EL (cell line): ENCODE measurements at regions not wholly inside any gene's neighbourhood (a gene's known extent, or its start where the extent isn't known, plus 50 kb on each side); places are given as distances from the start of the nearest gene placed in this dataset.
"Not testable (repeated sequence)": the region's sequence is repeated elsewhere in the genome, so short reads cannot be mapped to it uniquely, and the experiment has no call there.

ENCODE experiments used
- DNase-seq: peaks from one replicate; pipeline ENCODE4 v3.0.0-alpha.2; 2016

GRCh38 chr1:184882957-184883815 is 91.1 kb downstream of the NIBAN1 start:
- DNase-seq: no peak

GRCh38 chr1:184881941-184882913 is 92.1 kb downstream of the NIBAN1 start:
- no peak for DNase-seq

GRCh38 chr1:184879876-184880557 is 94.3 kb downstream of the NIBAN1 start:
- DNase-seq: no peak

GRCh38 chr1:184878602-184879001 is 95.7 kb downstream of the NIBAN1 start:
- DNase-seq: no peak

GRCh38 chr1:184878002-184878401 is 96.3 kb downstream of the NIBAN1 start:
- DNase-seq: no peak

- DNase-seq: not testable (repeated sequence)
These were observed 98.3 kb downstream of the NIBAN1 start for GRCh38 chr1:184876015-184876414.

- no peak for DNase-seq
These were observed 99.1 kb downstream of the NIBAN1 start for GRCh38 chr1:184875218-184875617.

- DNase-seq: no peak
These were observed 104.0 kb downstream of the NIBAN1 start for GRCh38 chr1:184870319-184870718.

- no peak for DNase-seq
These were observed 106.2 kb downstream of the NIBAN1 start for GRCh38 chr1:184867866-184868689.

GRCh38 chr1:184866991-184867788 is 107.1 kb downstream of the NIBAN1 start:
- DNase-seq: peak; percentile 84

GRCh38 chr1:184866586-184866985 is 107.7 kb downstream of the NIBAN1 start:
- no peak for DNase-seq

GRCh38 chr1:184865831-184866230 is 108.5 kb downstream of the NIBAN1 start:
- no peak for DNase-seq

- no peak for DNase-seq
These were observed 107.2 kb upstream of the EDEM3 start for GRCh38 chr1:184861755-184862336.

GRCh38 chr1:184860985-184861754 is 106.5 kb upstream of the EDEM3 start:
- no peak for DNase-seq

GRCh38 chr1:184860535-184860934 is 105.9 kb upstream of the EDEM3 start:
- no peak for DNase-seq

- DNase-seq: no peak
These were observed 104.9 kb upstream of the EDEM3 start for GRCh38 chr1:184859381-184860105.

- DNase-seq: no peak
These were observed 103.6 kb upstream of the EDEM3 start for GRCh38 chr1:184858288-184858687.

GRCh38 chr1:184854496-184855140 is 100.0 kb upstream of the EDEM3 start:
- peak; percentile 32 for DNase-seq

- no peak for DNase-seq
These were observed 99.4 kb upstream of the EDEM3 start for GRCh38 chr1:184854036-184854435.
